A549 (cell line): ENCODE measurements at regions not wholly inside any gene's neighbourhood (a gene's known extent, or its start where the extent isn't known, plus 50 kb on each side); places are given as distances from the start of the nearest gene placed in this dataset.

ENCODE experiments used
- CHD4 ChIP-seq: fragments of 200-600 bp; sonication (generic); IDR thresholded peaks from 2 replicates; pipeline ENCODE4 v1.6.1; 2016; ENCODE audit warnings: antibody characterized with exemption, mild to moderate bottlenecking, borderline replicate concordance
- MAZ ChIP-seq: fragments of 150-350 bp; IDR thresholded peaks from 2 replicates; pipeline ENCODE4 v1.6.1; 2014; ENCODE audit warnings: antibody characterized with exemption, low read depth, low read length, borderline replicate concordance
- POLR2A ChIP-seq: IDR thresholded peaks from 2 replicates; pipeline ENCODE4 v1.6.1; 2012; ENCODE audit warnings: mild to moderate bottlenecking, low read length
- POLR2AphosphoS2 ChIP-seq: conservative IDR thresholded peaks from 2 replicates; pipeline ENCODE4 v1.6.1; 2012; ENCODE audit warnings: low read length, improper control_type of control experiment, inconsistent platforms
- RNF2 ChIP-seq: fragments of 200-600 bp; sonication (generic); IDR thresholded peaks from 2 replicates; pipeline ENCODE4 v1.6.1; 2016; ENCODE audit warnings: low read depth, mild to moderate bottlenecking, antibody characterized with exemption, moderate library complexity, borderline replicate concordance
- SMC3 ChIP-seq: fragments of >200 bp; sonication (Bioruptor Twin); formaldehyde crosslinking; IDR thresholded peaks from 3 replicates; pipeline ENCODE4 v1.6.1; 2018; ENCODE audit warnings: inconsistent platforms
- ZFP36 ChIP-seq: fragments of 450-650 bp; IDR thresholded peaks from 2 replicates; pipeline ENCODE4 v1.6.1; 2014; ENCODE audit warnings: borderline replicate concordance; ENCODE audit not compliant: partially characterized antibody
- ZNF302 ChIP-seq: fragments of 250-450 bp; sonication (Bioruptor Pico); IDR thresholded peaks from 2 replicates; pipeline ENCODE4 v1.9.0; 2021; ENCODE audit warnings: inconsistent platforms, mild to moderate bottlenecking, moderate library complexity
- TF ChIP-seq, protein P1 (sequence below): fragments of >200 bp; sonication (Bioruptor Twin); formaldehyde crosslinking; IDR thresholded peaks from 3 replicates; pipeline ENCODE4 v1.5.1; 2016

DNA sequence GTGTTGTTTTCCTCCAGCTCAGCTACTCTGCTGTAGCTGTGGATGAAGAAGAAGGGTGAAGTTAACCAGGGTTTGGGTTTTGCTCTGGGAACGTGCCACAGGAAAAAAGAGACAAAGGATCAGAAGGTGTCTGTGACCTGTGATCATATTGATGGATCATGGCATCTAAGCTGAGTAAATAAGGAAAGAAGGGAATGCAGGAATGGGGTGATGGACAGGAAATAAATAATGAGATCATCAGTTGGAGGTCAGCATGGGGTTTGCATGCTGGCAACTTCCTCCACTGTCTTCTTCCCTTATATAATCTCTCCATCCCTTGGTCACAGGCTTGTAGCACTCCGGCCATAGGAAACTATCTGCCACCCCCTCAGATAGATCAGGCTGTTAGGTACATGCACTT is 430.3 kb upstream of the PDE3A start:
- TF ChIP-seq, protein P1, sequence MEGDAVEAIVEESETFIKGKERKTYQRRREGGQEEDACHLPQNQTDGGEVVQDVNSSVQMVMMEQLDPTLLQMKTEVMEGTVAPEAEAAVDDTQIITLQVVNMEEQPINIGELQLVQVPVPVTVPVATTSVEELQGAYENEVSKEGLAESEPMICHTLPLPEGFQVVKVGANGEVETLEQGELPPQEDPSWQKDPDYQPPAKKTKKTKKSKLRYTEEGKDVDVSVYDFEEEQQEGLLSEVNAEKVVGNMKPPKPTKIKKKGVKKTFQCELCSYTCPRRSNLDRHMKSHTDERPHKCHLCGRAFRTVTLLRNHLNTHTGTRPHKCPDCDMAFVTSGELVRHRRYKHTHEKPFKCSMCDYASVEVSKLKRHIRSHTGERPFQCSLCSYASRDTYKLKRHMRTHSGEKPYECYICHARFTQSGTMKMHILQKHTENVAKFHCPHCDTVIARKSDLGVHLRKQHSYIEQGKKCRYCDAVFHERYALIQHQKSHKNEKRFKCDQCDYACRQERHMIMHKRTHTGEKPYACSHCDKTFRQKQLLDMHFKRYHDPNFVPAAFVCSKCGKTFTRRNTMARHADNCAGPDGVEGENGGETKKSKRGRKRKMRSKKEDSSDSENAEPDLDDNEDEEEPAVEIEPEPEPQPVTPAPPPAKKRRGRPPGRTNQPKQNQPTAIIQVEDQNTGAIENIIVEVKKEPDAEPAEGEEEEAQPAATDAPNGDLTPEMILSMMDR: no peak
- TF ChIP-seq MAZ (no peak), ZFP36 (no peak), POLR2AphosphoS2 (no peak), CHD4 (no peak), POLR2A (no peak), SMC3 (no peak), RNF2 (no peak), ZNF302 (no peak)
